HG03108 (cell line): ENCODE measurements at regions not wholly inside any gene's neighbourhood (a gene's known extent, or its start where the extent isn't known, plus 50 kb on each side); places are given as distances from the start of the nearest gene placed in this dataset.
A peak's percentile ranks its signal among the peaks of the same experiment; 100 is the strongest.

Experiments used
- ATAC-seq: cut with Tn5 transposase; IDR thresholded peaks from one replicate; pipeline ENCODE4 v1.9.1; 2021; ENCODE audit warnings: moderate library complexity; ENCODE audit not compliant: unreplicated experiment

- no peak for ATAC-seq
Observed at GRCh38 chr13:78239714-78240113, 321.1 kb upstream of the EDNRB start.

- no peak for ATAC-seq
Observed at GRCh38 chr13:78238911-78239310, 320.3 kb upstream of the EDNRB start.

GRCh38 chr13:78228940-78229339 lies 310.3 kb upstream of the EDNRB start:
- no peak for ATAC-seq

- no peak for ATAC-seq
Observed at GRCh38 chr13:78228211-78228610, 309.6 kb upstream of the EDNRB start.

- no peak for ATAC-seq
Observed at GRCh38 chr13:78227709-78228108, 309.1 kb upstream of the EDNRB start.

- no peak for ATAC-seq
Observed at GRCh38 chr13:78215458-78216108, 297.0 kb upstream of the EDNRB start.

GRCh38 chr13:78201411-78201810 lies 282.8 kb upstream of the EDNRB start:
- peak; percentile 65 for ATAC-seq

- no peak for ATAC-seq
Observed at GRCh38 chr13:78198821-78199220, 280.2 kb upstream of the EDNRB start.

- ATAC-seq = no peak
Observed at GRCh38 chr13:78198419-78198818, 279.8 kb upstream of the EDNRB start.

GRCh38 chr13:78197231-78197630 lies 278.6 kb upstream of the EDNRB start:
- no peak for ATAC-seq

- ATAC-seq = no peak
Observed at GRCh38 chr13:78194904-78195639, 276.4 kb upstream of the EDNRB start.

- ATAC-seq = no peak
Observed at GRCh38 chr13:78193846-78194245, 275.2 kb upstream of the EDNRB start.

GRCh38 chr13:78192716-78193115 lies 274.1 kb upstream of the EDNRB start:
- ATAC-seq = no peak

- no peak for ATAC-seq
Observed at GRCh38 chr13:78190296-78190695, 271.7 kb upstream of the EDNRB start.

GRCh38 chr13:78187781-78188180 lies 269.1 kb upstream of the EDNRB start:
- ATAC-seq = no peak

- ATAC-seq = peak; percentile 49
Observed at GRCh38 chr13:78185700-78186099, 267.1 kb upstream of the EDNRB start.

- ATAC-seq = no peak
Observed at GRCh38 chr13:78183732-78184131, 265.1 kb upstream of the EDNRB start.

- no peak for ATAC-seq
Observed at GRCh38 chr13:78182813-78183212, 264.2 kb upstream of the EDNRB start.

- ATAC-seq = no peak
Observed at GRCh38 chr13:78177306-78177705, 258.7 kb upstream of the EDNRB start.

GRCh38 chr13:78176880-78177279 lies 258.2 kb upstream of the EDNRB start:
- no peak for ATAC-seq

- no peak for ATAC-seq
Observed at GRCh38 chr13:78169386-78169785, 250.8 kb upstream of the EDNRB start.

GRCh38 chr13:78168981-78169380 lies 250.3 kb upstream of the EDNRB start:
- ATAC-seq = no peak

- no peak for ATAC-seq
Observed at GRCh38 chr13:78161266-78161665, 242.6 kb upstream of the EDNRB start.
